ENCODE measurements at regions not wholly inside any gene's neighbourhood (a gene's known extent, or its start where the extent isn't known, plus 50 kb on each side); places are given as distances from the start of the nearest gene placed in this dataset.

- TF ChIP-seq EP300 (IDR thresholded peaks at IDR 0.05), result peak in 1 of 2 donors; percentile 64
- no peak for TF ChIP-seq CTCF (IDR thresholded peaks at IDR 0.05)
- 75% methylated on average over 12 of the region's 12 CpGs for WGBS, 2 donors
- Histone ChIP-seq H3K27ac (no peak overlapping the region), H3K4me3 (no peak overlapping the region), H3K36me3 (no peaks in the 10 kb centered on the region), H3K9me3 (no peaks in the 10 kb centered on the region), H3K4me1 (no peaks in the 10 kb centered on the region), H3K27me3 (peaks cover 0 to 5% of the 10 kb centered on the region in 2 donors)
- DNase-seq (ENCODE audit: low spot score in 2 of 2), result peak in 1 of 2 donors; percentile 51
Observed at GRCh38 chr22:22752556-22753477, 108.4 kb downstream of the GGTLC2 start.

DNA sequence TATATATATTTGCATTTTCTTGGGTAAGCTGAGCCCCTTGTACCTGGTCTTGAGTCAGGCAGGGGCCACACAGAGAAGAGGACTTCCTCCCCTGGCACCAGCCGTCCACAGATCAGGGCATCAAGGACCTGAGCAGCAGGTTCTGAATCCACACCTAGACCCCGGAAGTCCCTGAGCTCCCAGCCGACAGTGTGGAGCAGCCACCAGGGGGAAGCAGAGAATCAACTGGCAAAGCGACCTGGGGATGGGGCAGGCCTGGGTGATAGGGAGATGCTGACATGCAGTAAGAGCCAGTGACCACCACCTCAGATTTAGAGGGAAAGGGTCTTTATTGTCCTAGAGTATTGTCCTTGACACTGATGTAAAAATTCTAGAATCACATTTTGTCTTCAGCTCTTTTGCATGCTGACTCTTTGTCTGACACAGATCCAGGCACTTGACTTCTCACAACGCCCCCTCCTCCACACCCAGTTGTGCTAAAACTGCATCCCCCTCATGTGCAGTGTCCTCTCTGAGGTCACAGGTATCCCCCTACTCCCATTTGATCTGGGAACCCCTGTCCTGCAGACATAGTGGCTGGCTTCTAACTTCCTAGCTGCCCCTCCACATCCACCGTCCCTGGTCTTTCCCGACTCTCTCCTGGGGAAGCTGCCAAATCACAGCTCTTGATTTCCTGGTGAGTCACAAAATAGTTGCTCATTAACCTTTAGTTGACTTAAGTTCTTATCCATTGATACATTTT lies 109.3 kb downstream of the GGTLC2 start:
- WGBS, 2 donors, result 17 to 21% methylated on average over 7 of the region's 7 CpGs
- Histone ChIP-seq H3K27ac (no peak overlapping the region), H3K9me3 (no peaks in the 10 kb centered on the region), H3K4me3 (no peak overlapping the region), H3K4me1 (no peaks in the 10 kb centered on the region), H3K36me3 (no peaks in the 10 kb centered on the region), H3K27me3 (peaks cover 0 to 5% of the 10 kb centered on the region in 2 donors)
- peak in 1 of 2 donors; percentile 47 for DNase-seq (ENCODE audit: low spot score in 2 of 2)
- TF ChIP-seq EP300 (IDR thresholded peaks at IDR 0.05) (no peak), CTCF (IDR thresholded peaks at IDR 0.05) (peak; percentile 24 to 55 (median 38)), POLR2A (IDR thresholded peaks at IDR 0.05) (no peak)

GRCh38 chr22:22754268-22754657 lies 109.8 kb downstream of the GGTLC2 start:
- 89 to 90% methylated on average over 3 of the region's 3 CpGs for WGBS, 2 donors
- no peaks in the 10 kb centered on the region for H3K36me3 ChIP-seq
- TF ChIP-seq CTCF (IDR thresholded peaks at IDR 0.05) (no peak), POLR2A (IDR thresholded peaks at IDR 0.05) (no peak), EP300 (IDR thresholded peaks at IDR 0.05) (no peak)
- no peak overlapping the region for H3K27ac ChIP-seq
- H3K9me3 ChIP-seq, result no peaks in the 10 kb centered on the region
- peaks cover 0 to 5% of the 10 kb centered on the region in 2 donors for H3K27me3 ChIP-seq
- H3K4me3 ChIP-seq, result no peak overlapping the region
- H3K4me1 ChIP-seq, result no peaks in the 10 kb centered on the region
- DNase-seq (ENCODE audit: low spot score in 2 of 2), result no peak

DNA sequence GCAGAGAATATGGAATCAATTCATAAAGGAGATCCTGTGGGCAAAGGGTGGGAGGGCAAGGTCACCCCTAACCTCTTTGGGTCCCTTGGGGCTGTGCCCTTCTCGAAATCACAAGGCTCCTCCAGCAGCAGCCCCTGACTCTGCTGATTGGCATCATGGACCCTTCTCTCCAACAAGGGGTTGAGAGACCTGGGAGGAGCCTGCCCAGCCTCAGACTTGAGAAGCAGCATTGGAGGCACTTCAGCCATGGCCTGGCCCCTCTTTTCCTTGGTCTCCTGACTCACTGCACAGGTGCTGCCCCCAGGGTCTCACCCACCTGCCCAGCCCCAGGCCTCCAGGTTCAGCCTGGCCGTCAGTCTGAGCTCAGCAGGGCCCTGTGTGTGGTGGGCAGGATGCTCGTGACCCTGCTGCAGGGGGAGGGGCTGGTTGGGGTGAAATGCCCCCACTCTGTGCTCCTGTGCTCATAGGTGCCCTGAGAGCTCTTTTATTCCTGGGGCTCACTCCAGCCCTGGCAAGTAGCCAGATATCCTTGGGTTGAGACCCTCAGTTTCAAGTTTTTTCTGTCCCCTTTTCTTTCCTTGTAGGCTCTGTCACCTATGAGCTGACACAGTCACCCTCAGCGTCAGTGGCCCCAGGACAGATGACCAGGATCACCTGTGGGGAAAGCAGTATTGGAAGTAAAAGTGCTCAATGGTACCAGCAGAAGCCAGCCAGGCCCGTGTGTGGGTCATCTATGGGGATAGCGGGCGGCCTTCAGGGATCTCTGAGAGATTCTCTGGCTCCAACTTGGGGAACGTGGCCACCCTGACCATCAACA lies 110.8 kb downstream of the GGTLC2 start:
- Histone ChIP-seq H3K36me3 (no peaks in the 10 kb centered on the region), H3K4me1 (no peaks in the 10 kb centered on the region), H3K4me3 (no peak overlapping the region), H3K27me3 (peaks cover 0 to 5% of the 10 kb centered on the region in 2 donors), H3K27ac (no peak overlapping the region), H3K9me3 (no peaks in the 10 kb centered on the region)
- 75 to 78% methylated on average over 7 to 8 of the region's 8 CpGs for WGBS, 2 donors
- no peak for TF ChIP-seq CTCF (IDR thresholded peaks at IDR 0.05)
- TF ChIP-seq POLR2A (IDR thresholded peaks at IDR 0.05), result no peak
- TF ChIP-seq EP300 (IDR thresholded peaks at IDR 0.05), result no peak
- DNase-seq (ENCODE audit: low spot score in 2 of 2), result no peak
